ENCODE measurements at regions not wholly inside any gene's neighbourhood (a gene's known extent, or its start where the extent isn't known, plus 50 kb on each side); places are given as distances from the start of the nearest gene placed in this dataset.
A peak's percentile ranks its signal among the peaks of the same experiment; 100 is the strongest.
"Not testable (repeated sequence)": the region's sequence is repeated elsewhere in the genome, so short reads cannot be mapped to it uniquely, and the experiment has no call there.

DNA sequence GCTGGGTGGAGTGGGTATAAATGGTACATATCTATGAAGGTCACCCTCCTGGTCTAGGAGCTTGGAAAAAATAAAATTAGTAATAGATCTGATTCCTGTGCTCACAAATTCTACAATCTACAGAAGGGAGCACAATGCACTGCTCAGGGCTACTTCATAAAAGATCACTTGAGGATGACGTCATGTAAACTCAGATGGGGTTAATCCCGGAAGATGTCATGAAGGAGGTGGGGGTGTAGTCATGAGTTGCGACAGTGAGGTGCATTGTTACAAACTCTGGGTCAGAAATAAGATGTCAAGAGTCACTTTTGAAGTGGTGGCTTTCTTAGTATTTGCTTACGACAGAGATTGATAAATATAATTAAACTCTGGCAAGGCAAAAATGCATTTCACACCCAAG lies 68.2 kb downstream of the LHX9 start:
- no peak for DNase-seq (ENCODE audit: low spot score)

DNA sequence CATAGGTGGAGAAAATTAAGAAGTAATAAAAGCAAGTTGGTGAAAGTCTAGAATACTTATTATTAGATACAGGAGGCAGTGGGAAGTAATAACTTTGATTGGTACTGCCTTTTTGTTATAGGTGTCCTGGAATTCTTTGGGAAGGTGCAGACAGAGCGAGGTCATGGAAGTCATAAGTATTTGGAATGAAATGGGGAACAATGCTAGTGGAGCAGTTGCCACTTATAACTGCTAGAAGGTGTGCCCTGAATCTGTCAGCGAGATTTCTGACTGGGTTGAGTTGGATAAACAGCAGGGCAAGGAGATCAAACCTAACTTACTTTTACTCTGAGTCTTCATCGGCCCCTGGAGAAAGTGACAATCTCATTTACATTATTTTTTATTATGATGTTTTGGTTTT lies 69.6 kb downstream of the LHX9 start:
- no peak for DNase-seq (ENCODE audit: low spot score)

- no peak for DNase-seq (ENCODE audit: low spot score)
These were observed 70.1 kb downstream of the LHX9 start for GRCh38 chr1:197987294-197987693.

DNA sequence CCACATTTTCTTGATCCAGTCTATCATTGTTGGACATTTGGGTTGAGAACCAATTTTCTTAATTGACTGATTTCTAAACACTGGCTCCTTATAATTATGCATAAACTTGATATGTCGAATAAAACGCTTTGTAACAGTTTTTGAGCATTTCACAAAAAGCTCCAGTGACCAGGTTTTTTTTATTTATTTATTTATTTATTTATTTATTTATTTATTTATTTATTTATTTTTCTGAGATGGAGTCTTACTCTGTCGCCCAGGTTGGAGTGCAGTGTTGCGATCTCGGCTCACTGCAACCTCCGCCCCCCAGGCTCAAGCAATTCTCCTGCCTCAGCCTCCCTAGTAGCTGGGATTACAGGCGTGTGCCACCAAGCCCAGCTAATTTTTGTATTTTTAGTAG lies 71.4 kb downstream of the LHX9 start:
- DNase-seq (ENCODE audit: low spot score) = not testable (repeated sequence)

GRCh38 chr1:197989058-197989457 lies 71.9 kb downstream of the LHX9 start:
- no peak for DNase-seq (ENCODE audit: low spot score)

- DNase-seq (ENCODE audit: low spot score) = no peak
These were observed 74.4 kb downstream of the LHX9 start for GRCh38 chr1:197991594-197991993.

GRCh38 chr1:197994907-197995407 lies 77.8 kb downstream of the LHX9 start:
- peak; percentile 72 for DNase-seq (ENCODE audit: low spot score)

DNA sequence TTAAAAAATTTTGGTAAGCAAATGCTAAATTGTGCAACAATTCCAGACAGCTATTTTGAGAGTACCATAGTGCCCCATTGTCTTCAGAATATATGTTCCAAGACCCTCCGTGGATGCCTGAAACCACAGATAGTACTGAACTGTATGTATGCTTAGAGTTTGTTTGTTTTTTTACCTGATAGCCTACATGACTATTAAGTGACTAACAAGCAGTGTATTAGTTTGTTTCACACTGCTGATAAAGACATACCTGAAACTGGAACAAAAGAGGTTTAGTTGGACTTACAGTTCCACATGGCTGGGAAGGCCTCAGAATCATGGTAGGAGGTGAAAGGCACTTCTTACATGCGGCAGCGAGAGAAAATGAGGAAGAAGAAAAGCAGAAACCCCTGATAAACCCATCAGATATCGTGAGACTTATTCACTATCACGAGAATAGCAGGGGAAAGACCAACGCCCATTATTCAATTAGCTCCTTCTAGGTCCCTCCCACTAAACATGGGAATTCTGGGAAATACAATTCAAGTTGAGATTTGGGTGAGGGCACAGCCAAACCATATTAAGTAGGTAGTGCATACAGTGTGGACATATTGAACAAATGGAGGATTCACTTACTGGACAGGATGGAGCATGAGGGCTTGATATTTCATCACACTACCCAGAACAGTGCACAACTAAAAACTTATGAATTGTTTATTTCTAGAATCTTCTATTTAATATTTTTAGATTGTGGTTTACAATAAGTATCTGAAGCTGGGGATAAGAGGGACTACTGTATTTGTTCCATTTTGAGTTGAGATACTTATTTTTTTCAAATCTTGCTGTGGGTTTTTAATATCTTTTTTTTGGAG lies 78.5 kb downstream of the LHX9 start:
- no peak for DNase-seq (ENCODE audit: low spot score)

GRCh38 chr1:197996259-197996512 lies 79.0 kb downstream of the LHX9 start:
- not testable (repeated sequence) for DNase-seq (ENCODE audit: low spot score)

DNA sequence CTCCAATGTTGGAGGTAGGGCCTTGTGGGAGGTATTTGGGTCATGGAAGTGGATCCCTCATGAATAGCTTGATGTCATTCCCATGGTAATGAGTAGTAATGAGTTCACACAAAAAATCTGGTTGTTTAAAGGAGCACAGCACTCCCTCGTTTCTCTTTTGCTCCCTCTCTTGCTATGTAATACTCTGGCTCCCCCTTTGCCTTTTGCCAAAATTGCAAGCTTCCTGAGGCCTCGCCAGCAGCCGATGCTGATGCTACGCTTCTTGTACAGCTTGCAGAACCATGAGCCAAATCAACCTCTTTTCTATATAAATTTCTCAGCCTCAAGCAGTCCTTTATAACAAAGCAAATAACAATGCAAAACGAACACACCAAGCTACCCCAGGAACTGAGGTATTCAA lies 80.9 kb downstream of the LHX9 start:
- no peak for DNase-seq (ENCODE audit: low spot score)

DNA sequence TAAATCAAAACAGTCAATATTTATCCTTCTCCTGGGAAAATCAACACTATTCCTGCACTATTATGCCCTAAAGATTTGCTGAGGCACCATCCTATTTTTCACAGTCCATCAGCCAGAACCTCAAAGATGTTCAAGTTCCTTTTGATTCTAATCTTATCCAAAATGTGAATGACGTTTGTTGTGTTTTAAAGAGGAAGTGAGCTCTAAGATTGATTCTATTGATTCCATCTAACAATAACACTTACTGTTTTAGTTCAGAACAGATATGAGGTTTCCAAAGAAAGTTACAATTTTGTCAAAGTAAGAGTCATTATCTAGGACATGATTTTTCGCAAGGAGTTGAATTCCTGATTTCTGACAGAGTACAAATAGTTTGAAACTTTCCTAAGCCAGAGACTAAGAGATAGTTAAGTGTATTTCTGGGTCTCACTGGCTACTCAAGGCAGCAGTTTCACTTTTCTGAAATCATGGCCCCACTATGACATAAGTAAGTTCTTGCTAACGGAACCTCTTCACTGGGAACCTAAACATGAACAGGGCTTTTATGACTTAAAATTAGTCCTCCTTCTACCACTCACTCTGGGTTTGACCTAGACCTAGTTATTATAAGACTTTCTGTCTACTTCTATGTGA lies 84.7 kb downstream of the LHX9 start:
- DNase-seq (ENCODE audit: low spot score) = no peak

DNA sequence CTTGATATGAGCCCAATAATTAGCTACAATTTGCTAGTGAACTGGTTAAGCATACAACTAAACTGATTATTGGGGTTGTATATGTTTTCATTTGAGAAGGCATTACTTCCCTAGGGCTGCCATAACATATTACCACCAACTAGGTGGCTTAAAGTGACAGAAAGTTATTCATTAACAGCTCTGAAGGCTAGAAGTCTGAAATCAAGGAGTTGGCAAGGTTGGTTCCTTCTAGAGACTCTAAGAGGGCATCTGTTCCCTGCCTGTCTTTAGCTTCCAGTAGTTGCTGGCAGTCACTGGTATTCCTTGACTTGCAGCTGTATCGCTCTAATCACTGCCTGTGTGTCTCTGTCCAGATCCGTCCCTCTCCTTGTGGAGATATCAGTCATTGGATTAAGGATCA lies 86.3 kb downstream of the LHX9 start:
- DNase-seq (ENCODE audit: low spot score) = no peak

DNA sequence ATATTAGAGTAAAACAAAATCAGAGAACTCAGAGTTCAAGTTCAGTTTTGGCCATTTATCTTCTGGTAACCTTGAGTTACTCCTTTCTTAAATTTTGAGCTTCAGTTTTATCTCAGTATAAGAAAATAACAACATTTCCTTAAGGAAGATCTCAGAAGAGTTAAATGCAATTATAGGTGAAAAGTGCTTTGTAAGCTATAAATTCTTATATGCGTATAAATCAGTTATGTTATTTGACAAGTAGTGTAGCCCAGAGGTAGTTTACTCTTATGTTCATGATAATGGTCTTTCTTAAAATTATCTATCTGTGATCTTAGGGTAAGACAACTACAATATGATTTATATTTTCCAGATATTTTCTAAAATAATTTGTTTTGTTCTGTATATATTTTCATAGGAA lies 89.8 kb downstream of the LHX9 start:
- no peak for DNase-seq (ENCODE audit: low spot score)

- no peak for DNase-seq (ENCODE audit: low spot score)
These were observed 90.8 kb downstream of the LHX9 start for GRCh38 chr1:198007687-198008607.

- no peak for DNase-seq (ENCODE audit: low spot score)
These were observed 97.2 kb downstream of the LHX9 start for GRCh38 chr1:198014355-198014754.

DNA sequence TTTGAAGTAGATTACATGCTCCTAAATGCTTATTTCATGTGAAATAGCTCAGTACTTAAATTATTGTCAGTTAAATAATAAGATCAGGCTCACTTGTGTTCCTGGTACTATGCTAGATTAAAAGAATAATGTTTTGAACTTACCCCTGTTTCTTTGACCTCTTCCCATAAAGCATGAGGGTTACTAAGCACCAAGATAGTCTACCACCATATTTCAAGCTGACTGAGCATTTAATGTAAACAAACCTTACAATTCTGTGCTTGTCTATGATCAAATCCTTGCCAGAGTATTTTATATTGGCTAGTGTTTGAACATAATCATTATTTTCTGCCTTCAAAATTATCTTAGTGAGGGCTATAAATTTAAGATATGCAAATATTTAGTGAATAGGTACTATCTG lies 98.1 kb downstream of the LHX9 start:
- no peak for DNase-seq (ENCODE audit: low spot score)

DNA sequence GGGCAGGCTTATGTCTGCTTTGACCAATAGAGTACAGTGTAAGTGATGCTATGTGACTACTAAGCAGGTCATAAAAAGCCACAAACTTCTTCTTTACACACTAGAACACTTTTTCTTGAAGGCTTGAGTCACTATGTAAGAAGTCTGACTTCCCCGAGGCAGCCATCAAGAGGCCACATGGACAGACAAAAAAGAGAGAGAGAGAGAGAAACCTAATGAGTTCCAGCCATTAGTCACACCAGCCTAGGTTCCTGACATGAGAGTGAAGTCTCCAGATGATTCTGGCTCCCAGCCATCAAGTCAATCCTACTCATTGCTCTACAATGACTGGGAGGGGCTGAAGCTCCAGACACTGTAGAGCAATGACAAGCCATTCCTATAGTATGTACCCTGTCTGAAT lies 101.4 kb downstream of the LHX9 start:
- peak; percentile 99 for DNase-seq (ENCODE audit: low spot score)

- no peak for DNase-seq (ENCODE audit: low spot score)
These were observed 102.0 kb downstream of the LHX9 start for GRCh38 chr1:198019126-198019525.

DNA sequence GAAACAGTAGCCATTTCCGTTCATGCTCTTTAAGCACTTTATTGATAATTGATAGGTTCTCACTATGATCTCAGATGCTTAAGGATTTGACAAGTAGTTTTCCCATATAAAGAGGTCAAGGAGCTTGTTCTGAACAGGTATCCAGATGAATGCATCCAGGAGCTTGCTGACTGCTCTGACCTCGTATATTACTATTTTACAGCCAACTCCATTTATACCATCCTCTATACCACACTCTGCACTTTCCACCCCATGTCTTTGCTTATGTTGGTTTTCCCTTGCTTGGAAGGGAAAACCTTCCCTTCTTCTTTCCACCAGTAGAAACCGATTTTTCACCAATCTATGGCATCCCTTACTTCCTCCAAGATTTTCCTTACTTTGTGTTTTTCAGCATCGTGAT lies 107.2 kb downstream of the LHX9 start:
- DNase-seq (ENCODE audit: low spot score) = no peak

- DNase-seq (ENCODE audit: low spot score) = peak; percentile 54
These were observed 107.6 kb downstream of the LHX9 start for GRCh38 chr1:198024782-198025181.

DNA sequence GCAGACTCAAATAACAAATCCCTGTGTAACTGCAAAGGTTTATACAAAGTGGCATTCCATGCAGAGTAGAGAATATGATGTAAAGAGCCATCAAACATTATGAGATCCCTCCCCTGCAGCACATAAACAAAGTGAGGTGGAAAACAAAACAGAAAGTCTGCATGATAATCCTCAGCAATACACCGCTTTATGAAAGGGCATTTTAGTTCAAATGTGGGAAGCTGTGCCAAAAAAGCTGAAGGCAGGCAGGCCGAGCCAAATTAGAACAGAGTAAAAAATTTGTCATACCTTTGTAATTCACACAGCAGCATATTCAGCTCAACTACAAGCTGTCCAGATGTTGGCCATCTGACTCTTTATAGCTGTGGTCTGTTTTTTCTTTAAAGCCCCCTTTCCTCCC lies 113.5 kb downstream of the LHX9 start:
- no peak for DNase-seq (ENCODE audit: low spot score)

- DNase-seq (ENCODE audit: low spot score) = no peak
These were observed 113.9 kb downstream of the LHX9 start for GRCh38 chr1:198031086-198031485.

GRCh38 chr1:198032668-198033067 lies 115.5 kb downstream of the LHX9 start:
- no peak for DNase-seq (ENCODE audit: low spot score)

Measured in kidney tubule cell (primary cell).